HCT116 (cell line): ENCODE measurements at regions not wholly inside any gene's neighbourhood (a gene's known extent, or its start where the extent isn't known, plus 50 kb on each side); places are given as distances from the start of the nearest gene placed in this dataset.

Experiments used
- ATAC-seq: fragments of 200-7000 bp; cut with Tn5 transposase; 2 replicates; pipeline ENCODE4 v1.9.1; 2020; ENCODE audit warnings: mild to moderate bottlenecking, moderate library complexity
- BruUV-seq: library from RNA; stranded (reverse); fragments of 400-500 nt; replicated peaks from 2 replicates; lab custom pipeline; 2021; lab: Mats Ljungman, UMichigan
- CTCF ChIA-PET: fragments of 300-600 bp; sonication (Branson Sonifier 250); formaldehyde crosslinking; loops from one replicate; lab custom pipeline; 2021; ENCODE audit warnings: antibody characterized with exemption; lab: Charles Lee
- POLR2A ChIA-PET: fragments of 300-600, 350-600 bp; sonication (Branson Sonifier 250); formaldehyde crosslinking; loops from one replicate; lab custom pipeline; 2021; ENCODE audit warnings: antibody characterized with exemption; lab: Charles Lee
- RAD21 ChIA-PET, 2 experiments: fragments of 300-600 bp; sonication (Branson Sonifier 250); formaldehyde crosslinking; loops; one replicate each; lab custom pipeline; 2023; ENCODE audit warnings: low total read pairs in 2 of 2; ENCODE audit not compliant: uncharacterized antibody in 2 of 2, unreplicated experiment in 2 of 2, low non-redundant PET in 1 of 2; lab: Charles Lee
- DNase-seq: peaks from one replicate; pipeline ENCODE4 v3.0.0-alpha.2; 2010; ENCODE audit warnings: low read depth, low spot score
- H2AFZ ChIP-seq: fragments of 200-600 bp; shearing (Covaris generic), sonication (generic); 2 replicates; pipeline ENCODE4 v1.6.1; 2017; ENCODE audit warnings: low read depth, mixed run types, mixed read lengths, antibody characterized with exemption, low read length; ENCODE audit not compliant: poor library complexity, severe bottlenecking
- H3K27ac ChIP-seq: 2 replicates; pipeline ENCODE4 v1.5.1; 2012; ENCODE audit warnings: low read depth, low read length
- H3K27me3 ChIP-seq: fragments of 200-600 bp; sonication (generic); 2 replicates; pipeline ENCODE4 v1.6.1; 2016; ENCODE audit warnings: mixed run types, low read length, mixed read lengths; ENCODE audit not compliant: insufficient read depth
- H3K36me3 ChIP-seq, 2 experiments: fragments of 200-500 bp in 1 of 2; fragments of 200-600 bp in 1 of 2; sonication (Bioruptor generic) in 1 of 2; sonication (generic) in 1 of 2; 2 replicates each; pipeline versions ENCODE4 v1.5.1 to v1.6.1; 2014 to 2016; ENCODE audit warnings: low read length in 2 of 2, inconsistent platforms in 1 of 2, mixed read lengths in 1 of 2, mixed run types in 1 of 2; ENCODE audit not compliant: insufficient read depth in 2 of 2, control insufficient read depth in 1 of 2
- H3K4me1 ChIP-seq, 2 experiments: fragments of 200-600 bp in 1 of 2; sonication (generic) in 1 of 2; 2 replicates each; pipeline versions ENCODE4 v1.5.1 to v1.6.1; 2012 to 2017; ENCODE audit warnings: low read length in 2 of 2, inconsistent platforms in 1 of 2, mild to moderate bottlenecking in 1 of 2, mixed read lengths in 1 of 2, mixed run types in 1 of 2, moderate library complexity in 1 of 2; ENCODE audit not compliant: insufficient read depth in 2 of 2, control insufficient read depth in 1 of 2
- H3K4me2 ChIP-seq: fragments of 200-600 bp; sonication (generic); 2 replicates; pipeline ENCODE4 v1.6.1; 2017; ENCODE audit warnings: mixed run types, low read length, mixed read lengths
- H3K4me3 ChIP-seq, 2 experiments: fragments of 200-600 bp in 1 of 2; sonication (generic) in 1 of 2; replicated peaks in 1 of 2; 2 replicates each; pipeline ENCODE4 v1.5.1; 2011 to 2016; ENCODE audit warnings: low read length in 2 of 2, control low read depth in 1 of 2, low read depth in 1 of 2, mild to moderate bottlenecking in 1 of 2, mixed read lengths in 1 of 2, mixed run types in 1 of 2
- H3K79me2 ChIP-seq: fragments of 200-600 bp; sonication (generic); 2 replicates; pipeline ENCODE4 v1.6.1; 2017; ENCODE audit warnings: mild to moderate bottlenecking, mixed run types, low read length, moderate library complexity, mixed read lengths; ENCODE audit not compliant: insufficient read depth
- H3K9ac ChIP-seq: fragments of 200-600 bp; sonication (generic); 2 replicates; pipeline ENCODE4 v1.6.1; 2016; ENCODE audit warnings: low read length, mixed read lengths
- H3K9me2 ChIP-seq: fragments of 200-600 bp; sonication (generic), shearing (Covaris generic); 2 replicates; pipeline ENCODE4 v1.6.1; 2017; ENCODE audit warnings: mixed run types, mild to moderate bottlenecking, moderate library complexity; ENCODE audit not compliant: insufficient read depth
- H3K9me3 ChIP-seq, 2 experiments: fragments of 200-500 bp in 1 of 2; fragments of 200-600 bp in 1 of 2; sonication (Bioruptor generic) in 1 of 2; sonication (generic) in 1 of 2; 2 replicates each; pipeline ENCODE4 v1.6.1; 2014 to 2017; ENCODE audit warnings: low read length in 2 of 2, mixed read lengths in 2 of 2, inconsistent platforms in 1 of 2, low read depth in 1 of 2, mild to moderate bottlenecking in 1 of 2, mixed run types in 1 of 2, moderate library complexity in 1 of 2; ENCODE audit not compliant: control insufficient read depth in 1 of 2, insufficient read depth in 1 of 2
- H4K20me1 ChIP-seq: fragments of 200-600 bp; sonication (generic), shearing (Covaris generic); 2 replicates; pipeline ENCODE4 v1.6.1; 2017; ENCODE audit warnings: mixed run types, mild to moderate bottlenecking, moderate library complexity; ENCODE audit not compliant: insufficient read depth
- ATF3 ChIP-seq: IDR thresholded peaks from 2 replicates; pipeline ENCODE4 v1.6.1; 2012
- CBX3 ChIP-seq: IDR thresholded peaks from 2 replicates; pipeline ENCODE4 v1.6.1; 2012; ENCODE audit warnings: low read depth
- CEBPB ChIP-seq: IDR thresholded peaks from 2 replicates; pipeline ENCODE4 v1.6.1; 2012; ENCODE audit warnings: low read depth
- CTCF ChIP-seq, 3 experiments: fragments of 200-600 bp in 1 of 3; sonication (generic) in 1 of 3; IDR thresholded peaks in 2 of 3; conservative IDR thresholded peaks in 1 of 3; 2 replicates each; pipeline ENCODE4 v1.5.1; 2012 to 2017; ENCODE audit warnings: low read depth in 2 of 3, low read length in 2 of 3, antibody characterized with exemption in 1 of 3, borderline replicate concordance in 1 of 3, control low read depth in 1 of 3, mild to moderate bottlenecking in 1 of 3, mixed read lengths in 1 of 3, mixed run types in 1 of 3, moderate library complexity in 1 of 3; ENCODE audit not compliant: insufficient read depth in 1 of 3
- ELF1 ChIP-seq: IDR thresholded peaks from 2 replicates; pipeline ENCODE4 v1.6.1; 2012; ENCODE audit warnings: low read depth, borderline replicate concordance
- EZH2 ChIP-seq: fragments of 200-600 bp; sonication (generic); IDR thresholded peaks from 2 replicates; pipeline ENCODE4 v1.6.1; 2017; ENCODE audit warnings: antibody characterized with exemption, mixed run types
- JUND ChIP-seq: IDR thresholded peaks from 2 replicates; pipeline ENCODE4 v1.6.1; 2012
- MAX ChIP-seq: IDR thresholded peaks from 2 replicates; pipeline ENCODE4 v1.6.1; 2012
- POLR2AphosphoS5 ChIP-seq: IDR thresholded peaks from 2 replicates; pipeline ENCODE4 v1.6.1; 2011; ENCODE audit warnings: mild to moderate bottlenecking, low read depth, low read length, moderate library complexity
- RAD21 ChIP-seq: IDR thresholded peaks from 2 replicates; pipeline ENCODE4 v1.6.1; 2012; ENCODE audit warnings: low read depth, mild to moderate bottlenecking
- REST ChIP-seq: IDR thresholded peaks from 2 replicates; pipeline ENCODE4 v1.6.1; 2012; ENCODE audit warnings: low read depth
- SIN3A ChIP-seq: IDR thresholded peaks from 2 replicates; pipeline ENCODE4 v1.6.1; 2012; ENCODE audit warnings: low read depth
- SP1 ChIP-seq: IDR thresholded peaks from 2 replicates; pipeline ENCODE4 v1.6.1; 2012; ENCODE audit warnings: low read depth
- SRF ChIP-seq: IDR thresholded peaks from 2 replicates; pipeline ENCODE4 v1.6.1; 2012; ENCODE audit warnings: low read depth
- ZFX ChIP-seq: fragments of 450-650 bp; IDR thresholded peaks from 2 replicates; pipeline ENCODE4 v1.6.1; 2017
- ZNF274 ChIP-seq: fragments of 200-500 bp; sonication (Bioruptor generic); IDR thresholded peaks from 2 replicates; pipeline ENCODE4 v1.6.1; 2014; ENCODE audit warnings: mild to moderate bottlenecking, low read depth, low read length, inconsistent platforms
- intact Hi-C: fragments of 100-400 bp; cut with micrococcal nuclease; formaldehyde crosslinking; loops from 2 replicates; pipeline ENCODE4 v1.10.0; 2022

- no peaks in the 10 kb centered on the region for H3K79me2 ChIP-seq
- no peak overlapping the region for H3K9ac ChIP-seq
- no peaks in the 10 kb centered on the region for H3K36me3 ChIP-seq
- no peak overlapping the region for H2AFZ ChIP-seq
- RAD21 ChIA-PET: no interaction called here
- no peaks in the 10 kb centered on the region for H3K9me3 ChIP-seq
- H3K9me2 ChIP-seq: no peaks in the 10 kb centered on the region
- H3K4me1 ChIP-seq: no peaks in the 10 kb centered on the region
- no TSS peak for BruUV-seq
- intact Hi-C loops: no loop called here
- H3K27ac ChIP-seq: no peak overlapping the region
- CTCF ChIA-PET: no interaction called here
- H4K20me1 ChIP-seq: no peaks in the 10 kb centered on the region
- DNase-seq (no peak), ATAC-seq (no peak)
- no peak overlapping the region for H3K4me3 ChIP-seq
- POLR2A ChIA-PET: no interaction called here
- no peak for TF ChIP-seq CTCF (IDR thresholded peaks at IDR 0.05 in 2 of 3, conservative IDR thresholded peaks at IDR 0.05 in 1 of 3; ENCODE audit: borderline replicate concordance in 1 of 3, insufficient read depth in 1 of 3, low read depth in 2 of 3, low read length in 2 of 3)
- no peak for TF ChIP-seq ZNF274
- peaks cover 4% of the 10 kb centered on the region; the same call in 1 of the 2 replicates for H3K27me3 ChIP-seq
- no peak overlapping the region for H3K4me2 ChIP-seq
Observed at GRCh38 chr10:25687521-25687920, 246.5 kb upstream of the MYO3A start.

- H3K9me2 ChIP-seq: no peaks in the 10 kb centered on the region
- H3K9ac ChIP-seq: no peak overlapping the region
- H3K4me2 ChIP-seq: no peak overlapping the region
- ATAC-seq (no peak), DNase-seq (no peak)
- ChIA-PET RAD21 (no interaction called here), POLR2A (no interaction called here), CTCF (no interaction called here)
- H3K9me3 ChIP-seq: no peaks in the 10 kb centered on the region
- H4K20me1 ChIP-seq: no peaks in the 10 kb centered on the region
- BruUV-seq: no TSS peak
- intact Hi-C loops: no loop called here
- no peak overlapping the region for H3K27ac ChIP-seq
- no peaks in the 10 kb centered on the region for H3K36me3 ChIP-seq
- no peaks in the 10 kb centered on the region for H3K4me1 ChIP-seq
- no peak overlapping the region for H3K4me3 ChIP-seq
- no peaks in the 10 kb centered on the region for H3K79me2 ChIP-seq
- TF ChIP-seq POLR2AphosphoS5 (no peak), ZNF274 (no peak), CEBPB (no peak), SRF (no peak), ELF1 (no peak), RAD21 (no peak), MAX (no peak), ATF3 (no peak), REST (no peak), JUND (no peak), SP1 (no peak), SIN3A (no peak), CBX3 (no peak), EZH2 (no peak), ZFX (no peak)
- peaks cover 3% of the 10 kb centered on the region; the same call in 1 of the 2 replicates for H3K27me3 ChIP-seq
- H2AFZ ChIP-seq: no peak overlapping the region
Observed at GRCh38 chr10:25689346-25690100, 244.5 kb upstream of the MYO3A start.
